Loucy (cell line): ENCODE measurements at regions not wholly inside any gene's neighbourhood (a gene's known extent, or its start where the extent isn't known, plus 50 kb on each side); places are given as distances from the start of the nearest gene placed in this dataset.

Experiments
- H2AFZ ChIP-seq: fragments of 200-600 bp; sonication (generic); 2 replicates; pipeline ENCODE4 v1.6.0; 2016; ENCODE audit warnings: antibody characterized with exemption, mild to moderate bottlenecking, low read length, moderate library complexity
- H3F3A ChIP-seq: fragments of 200-600 bp; 2 replicates; pipeline ENCODE4 v1.6.0; 2016; ENCODE audit warnings: antibody characterized with exemption, low read depth, mild to moderate bottlenecking
- H3K27me3 ChIP-seq: fragments of 200-600 bp; sonication (generic); 2 replicates; pipeline ENCODE4 v1.6.1; 2014; ENCODE audit warnings: low read length, mild to moderate bottlenecking; ENCODE audit not compliant: insufficient read depth, poor library complexity, severe bottlenecking
- H3K36me3 ChIP-seq: fragments of 200-600 bp; sonication (generic); 2 replicates; pipeline ENCODE4 v1.6.1; 2016; ENCODE audit warnings: low read length; ENCODE audit not compliant: insufficient read depth
- H3K4me1 ChIP-seq: fragments of 200-600 bp; sonication (generic); 2 replicates; pipeline ENCODE4 v1.5.1; 2014; ENCODE audit warnings: low read length, mild to moderate bottlenecking; ENCODE audit not compliant: insufficient read depth, poor library complexity, severe bottlenecking
- H3K4me2 ChIP-seq: fragments of 200-600 bp; sonication (generic); 2 replicates; pipeline ENCODE4 v1.6.0; 2014; ENCODE audit warnings: antibody characterized with exemption, low read length, low read depth, mild to moderate bottlenecking; ENCODE audit not compliant: poor library complexity, severe bottlenecking
- H3K4me3 ChIP-seq: fragments of 200-600 bp; sonication (generic); 2 replicates; pipeline ENCODE4 v1.5.1; 2014; ENCODE audit warnings: low read length, mild to moderate bottlenecking, mixed read lengths; ENCODE audit not compliant: poor library complexity, severe bottlenecking
- H3K79me2 ChIP-seq: fragments of 200-600 bp; sonication (generic); 2 replicates; pipeline ENCODE4 v1.6.1; 2014; ENCODE audit warnings: low read length; ENCODE audit not compliant: insufficient read depth
- H3K9ac ChIP-seq: fragments of 200-600 bp; sonication (generic); 2 replicates; pipeline ENCODE4 v1.6.0; 2014; ENCODE audit warnings: mild to moderate bottlenecking, low read depth, low read length, moderate library complexity; ENCODE audit not compliant: poor library complexity, severe bottlenecking
- H3K9me2 ChIP-seq: fragments of 200-600 bp; sonication (generic); replicated peaks from 2 replicates; pipeline ENCODE4 v1.6.1; 2016; ENCODE audit warnings: low read depth, low read length, mixed read lengths
- H3K9me3 ChIP-seq: fragments of 200-600 bp; sonication (generic); 2 replicates; pipeline ENCODE4 v1.6.1; 2014; ENCODE audit warnings: mild to moderate bottlenecking, antibody characterized with exemption, low read length, low read depth; ENCODE audit not compliant: insufficient read depth
- H4K20me1 ChIP-seq: fragments of 200-600 bp; sonication (generic); 2 replicates; pipeline ENCODE4 v1.6.0; 2014; ENCODE audit warnings: antibody characterized with exemption, low read length, mild to moderate bottlenecking; ENCODE audit not compliant: insufficient read depth, poor library complexity, severe bottlenecking
- EZH2phosphoT487 ChIP-seq: fragments of 200-600 bp; IDR thresholded peaks from 2 replicates; pipeline ENCODE4 v1.6.1; 2018; ENCODE audit warnings: antibody characterized with exemption, mild to moderate bottlenecking, moderate library complexity, borderline replicate concordance
- TF ChIP-seq, protein P1 (sequence below): fragments of 200-600 bp; sonication (generic); conservative IDR thresholded peaks from 2 replicates; pipeline ENCODE4 v1.5.1; 2014; ENCODE audit warnings: mild to moderate bottlenecking, antibody characterized with exemption, low read length

GRCh38 chr2:167487728-167488127 is 599.4 kb downstream of the XIRP2 start:
- Histone ChIP-seq H3K4me3 (no peak overlapping the region), H4K20me1 (no peaks in the 10 kb centered on the region), H3K9ac (no peak overlapping the region), H3K27me3 (no peaks in the 10 kb centered on the region), H3K4me1 (no peaks in the 10 kb centered on the region), H2AFZ (no peak overlapping the region), H3K36me3 (no peaks in the 10 kb centered on the region), H3F3A (no peaks in the 10 kb centered on the region), H3K79me2 (no peaks in the 10 kb centered on the region), H3K9me3 (no peaks in the 10 kb centered on the region), H3K9me2 (no peaks in the 10 kb centered on the region), H3K4me2 (no peak overlapping the region)
- TF ChIP-seq, protein P1, sequence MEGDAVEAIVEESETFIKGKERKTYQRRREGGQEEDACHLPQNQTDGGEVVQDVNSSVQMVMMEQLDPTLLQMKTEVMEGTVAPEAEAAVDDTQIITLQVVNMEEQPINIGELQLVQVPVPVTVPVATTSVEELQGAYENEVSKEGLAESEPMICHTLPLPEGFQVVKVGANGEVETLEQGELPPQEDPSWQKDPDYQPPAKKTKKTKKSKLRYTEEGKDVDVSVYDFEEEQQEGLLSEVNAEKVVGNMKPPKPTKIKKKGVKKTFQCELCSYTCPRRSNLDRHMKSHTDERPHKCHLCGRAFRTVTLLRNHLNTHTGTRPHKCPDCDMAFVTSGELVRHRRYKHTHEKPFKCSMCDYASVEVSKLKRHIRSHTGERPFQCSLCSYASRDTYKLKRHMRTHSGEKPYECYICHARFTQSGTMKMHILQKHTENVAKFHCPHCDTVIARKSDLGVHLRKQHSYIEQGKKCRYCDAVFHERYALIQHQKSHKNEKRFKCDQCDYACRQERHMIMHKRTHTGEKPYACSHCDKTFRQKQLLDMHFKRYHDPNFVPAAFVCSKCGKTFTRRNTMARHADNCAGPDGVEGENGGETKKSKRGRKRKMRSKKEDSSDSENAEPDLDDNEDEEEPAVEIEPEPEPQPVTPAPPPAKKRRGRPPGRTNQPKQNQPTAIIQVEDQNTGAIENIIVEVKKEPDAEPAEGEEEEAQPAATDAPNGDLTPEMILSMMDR = no peak

- Histone ChIP-seq H2AFZ (no peak overlapping the region), H3F3A (no peaks in the 10 kb centered on the region), H3K9me3 (no peaks in the 10 kb centered on the region), H3K9me2 (no peaks in the 10 kb centered on the region), H3K4me3 (no peak overlapping the region), H3K79me2 (no peaks in the 10 kb centered on the region), H3K27me3 (no peaks in the 10 kb centered on the region), H3K4me2 (no peak overlapping the region), H3K4me1 (no peaks in the 10 kb centered on the region), H4K20me1 (no peaks in the 10 kb centered on the region), H3K36me3 (no peaks in the 10 kb centered on the region), H3K9ac (no peak overlapping the region)
- TF ChIP-seq, protein P1 = no peak
- no peak for TF ChIP-seq EZH2phosphoT487
Observed at GRCh38 chr2:167484875-167485274, 596.6 kb downstream of the XIRP2 start.

- H3F3A ChIP-seq = no peaks in the 10 kb centered on the region
- H3K4me2 ChIP-seq = peak overlapping the region; percentile 2
- H3K27me3 ChIP-seq = no peaks in the 10 kb centered on the region
- H3K9me3 ChIP-seq = no peaks in the 10 kb centered on the region
- H3K79me2 ChIP-seq = no peaks in the 10 kb centered on the region
- no peaks in the 10 kb centered on the region for H3K4me1 ChIP-seq
- TF ChIP-seq, protein P1 = no peak
- TF ChIP-seq EZH2phosphoT487 = no peak
- H3K4me3 ChIP-seq = no peak overlapping the region
- no peak overlapping the region for H3K9ac ChIP-seq
- H4K20me1 ChIP-seq = no peaks in the 10 kb centered on the region
- H2AFZ ChIP-seq = no peak overlapping the region
- H3K9me2 ChIP-seq = no peaks in the 10 kb centered on the region
- no peaks in the 10 kb centered on the region for H3K36me3 ChIP-seq
Observed at GRCh38 chr2:167480986-167481309, 592.7 kb downstream of the XIRP2 start.
